WTC11 (cell line): ENCODE measurements at regions not wholly inside any gene's neighbourhood (a gene's known extent, or its start where the extent isn't known, plus 50 kb on each side); places are given as distances from the start of the nearest gene placed in this dataset.
"Not testable (repeated sequence)": the region's sequence is repeated elsewhere in the genome, so short reads cannot be mapped to it uniquely, and the experiment has no call there.

ENCODE experiments used
- ATAC-seq: fragments of 200-7000 bp; cut with Tn5 transposase; 2 replicates; pipeline ENCODE4 v1.10.0; 2021; ENCODE audit warnings: mild to moderate bottlenecking, moderate library complexity
- CTCF ChIA-PET: fragments of 300-600 bp; sonication (Branson Sonifier 250); formaldehyde crosslinking; loops from one replicate; lab custom pipeline; 2021; ENCODE audit warnings: antibody characterized with exemption; lab: Charles Lee
- POLR2A ChIA-PET: fragments of 350-600 bp; sonication (Branson Sonifier 250); formaldehyde crosslinking; loops from one replicate; lab custom pipeline; 2021; ENCODE audit warnings: antibody characterized with exemption; lab: Charles Lee
- DNase-seq: peaks from one replicate; pipeline ENCODE4 v3.0.0; 2021; ENCODE audit warnings: low spot score
- H3K27ac Mint-ChIP-seq: 2 replicates; pipeline ENCODE4 v1.8.0; 2021; ENCODE audit warnings: mixed read lengths
- H3K27me3 Mint-ChIP-seq: 2 replicates; pipeline ENCODE4 v1.8.0; 2021; ENCODE audit warnings: low read depth, mild to moderate bottlenecking, moderate library complexity, mixed read lengths
- H3K36me3 Mint-ChIP-seq: 2 replicates; pipeline ENCODE4 v1.8.0; 2021; ENCODE audit warnings: mixed read lengths
- H3K4me1 Mint-ChIP-seq: 2 replicates; pipeline ENCODE4 v1.8.0; 2022; ENCODE audit warnings: mixed read lengths
- H3K4me3 Mint-ChIP-seq: 2 replicates; pipeline ENCODE4 v1.8.0; 2021; ENCODE audit warnings: mild to moderate bottlenecking, moderate library complexity, mixed read lengths
- H3K9me3 Mint-ChIP-seq: 2 replicates; pipeline ENCODE4 v1.8.0; 2021; ENCODE audit warnings: mixed read lengths
- AR ChIP-seq: fragments of 250-450 bp; sonication (Bioruptor Pico); IDR thresholded peaks from 2 replicates; pipeline ENCODE4 v1.9.0; 2021; ENCODE audit warnings: mild to moderate bottlenecking
- CDX4 ChIP-seq: fragments of 250-450 bp; sonication (Bioruptor Pico); IDR thresholded peaks from 2 replicates; pipeline ENCODE4 v1.9.0; 2021; ENCODE audit warnings: moderate library complexity, mild to moderate bottlenecking, inconsistent platforms, borderline replicate concordance
- CREM ChIP-seq: sonication (generic); formaldehyde crosslinking; IDR thresholded peaks from 2 replicates; pipeline ENCODE4 v1.8.1; 2022; ENCODE audit warnings: mild to moderate bottlenecking, missing genetic modification reagents, moderate library complexity
- CTCF ChIP-seq: fragments of 200-600 bp; IDR thresholded peaks from 2 replicates; pipeline ENCODE4 v1.8.0; 2022; ENCODE audit warnings: antibody characterized with exemption
- E2F4 ChIP-seq: sonication (generic); formaldehyde crosslinking; IDR thresholded peaks from 2 replicates; pipeline ENCODE4 v1.8.1; 2022; ENCODE audit warnings: low read depth, mild to moderate bottlenecking, moderate library complexity, missing genetic modification reagents, borderline replicate concordance
- EMX1 ChIP-seq: fragments of 250-450 bp; sonication (Bioruptor Pico); IDR thresholded peaks from 2 replicates; pipeline ENCODE4 v1.8.0; 2021; ENCODE audit warnings: mild to moderate bottlenecking
- FOXP1 ChIP-seq: sonication (generic); formaldehyde crosslinking; IDR thresholded peaks from 2 replicates; pipeline ENCODE4 v1.8.0; 2022; ENCODE audit warnings: missing genetic modification reagents, mild to moderate bottlenecking, moderate library complexity, borderline replicate concordance
- NR2C2 ChIP-seq: sonication (generic); formaldehyde crosslinking; IDR thresholded peaks from 2 replicates; pipeline ENCODE4 v1.8.0; 2022; ENCODE audit warnings: mild to moderate bottlenecking, missing genetic modification reagents
- PREB ChIP-seq: sonication (generic); formaldehyde crosslinking; IDR thresholded peaks from 2 replicates; pipeline ENCODE4 v1.8.1; 2022; ENCODE audit warnings: mild to moderate bottlenecking, missing genetic modification reagents, moderate library complexity, borderline replicate concordance
- STAT6 ChIP-seq: sonication (generic); formaldehyde crosslinking; conservative IDR thresholded peaks from 2 replicates; pipeline ENCODE4 v1.8.1; 2023; ENCODE audit warnings: mild to moderate bottlenecking, low read depth, missing genetic modification reagents, moderate library complexity
- ZNF423 ChIP-seq: fragments of 250-450 bp; sonication (Bioruptor Pico); IDR thresholded peaks from 2 replicates; pipeline ENCODE4 v2.1.2; 2022; ENCODE audit warnings: mild to moderate bottlenecking, moderate library complexity

GRCh38 chr7:57821438-57822382 lies 371.7 kb downstream of the ZNF716 start (continued):
- TF ChIP-seq AR (no peak), STAT6 (CRISPR knock-in tag) (no peak), FOXP1 (no peak)

GRCh38 chr7:57826548-57826947 lies 376.6 kb downstream of the ZNF716 start:
- POLR2A ChIA-PET, H3K27ac Mint-ChIP-seq, DNase-seq, CTCF ChIA-PET, H3K4me3 Mint-ChIP-seq, ATAC-seq, H3K4me1 Mint-ChIP-seq: not testable (repeated sequence)
- Mint-ChIP-seq H3K9me3 (peaks cover 29% of the 10 kb centered on the region), H3K27me3 (peaks cover 12% of the 10 kb centered on the region), H3K36me3 (peaks cover 39% of the 10 kb centered on the region)

GRCh38 chr7:57835161-57835560 lies 385.2 kb downstream of the ZNF716 start:
- DNase-seq, H3K27me3 Mint-ChIP-seq, H3K4me1 Mint-ChIP-seq, H3K36me3 Mint-ChIP-seq, H3K9me3 Mint-ChIP-seq, POLR2A ChIA-PET, H3K4me3 Mint-ChIP-seq, H3K27ac Mint-ChIP-seq, ATAC-seq, CTCF ChIA-PET: not testable (repeated sequence)

- H3K27ac Mint-ChIP-seq, DNase-seq, CTCF ChIA-PET, H3K9me3 Mint-ChIP-seq, H3K27me3 Mint-ChIP-seq, H3K36me3 Mint-ChIP-seq, H3K4me1 Mint-ChIP-seq, H3K4me3 Mint-ChIP-seq, POLR2A ChIA-PET, ATAC-seq: not testable (repeated sequence)
Observed at GRCh38 chr7:57839152-57839551, 389.2 kb downstream of the ZNF716 start.

GRCh38 chr7:57867884-57868701 lies 418.1 kb downstream of the ZNF716 start:
- H3K36me3 Mint-ChIP-seq, result peaks cover 56% of the 10 kb centered on the region
- H3K9me3 Mint-ChIP-seq, result peaks cover 58% of the 10 kb centered on the region
- no peaks in the 10 kb centered on the region for H3K27me3 Mint-ChIP-seq
- ATAC-seq (no peak), DNase-seq (no peak)
- POLR2A ChIA-PET, result no interaction called here
- no peaks in the 10 kb centered on the region for H3K4me1 Mint-ChIP-seq
- no peak overlapping the region for H3K27ac Mint-ChIP-seq
- no peak overlapping the region for H3K4me3 Mint-ChIP-seq
- CTCF ChIA-PET, result no interaction called here
- TF ChIP-seq CDX4 (no peak), EMX1 (CRISPR knock-in tag) (no peak), CREM (CRISPR knock-in tag) (no peak), NR2C2 (CRISPR knock-in tag) (no peak), CTCF (no peak), E2F4 (CRISPR knock-in tag) (no peak), PREB (no peak), ZNF423 (CRISPR knock-in tag) (no peak)
